Mesendoderm (in vitro differentiated cells): ENCODE measurements at regions not wholly inside any gene's neighbourhood (a gene's known extent, or its start where the extent isn't known, plus 50 kb on each side); places are given as distances from the start of the nearest gene placed in this dataset.

Source experiments
- DNase-seq: peaks from one replicate; pipeline ENCODE4 v3.0.0; 2013
- H2AK5ac ChIP-seq: 2 replicates; pipeline ENCODE4 v1.6.1; 2013; ENCODE audit warnings: low read length, inconsistent platforms
- H2BK120ac ChIP-seq: 2 replicates; pipeline ENCODE4 v1.6.1; 2013; ENCODE audit warnings: low read depth, mild to moderate bottlenecking, low read length, moderate library complexity, mixed read lengths
- H2BK15ac ChIP-seq: replicated peaks from 2 replicates; pipeline ENCODE4 v1.6.1; 2013; ENCODE audit warnings: low read depth, mild to moderate bottlenecking, moderate library complexity
- H2BK5ac ChIP-seq: 2 replicates; pipeline ENCODE4 v1.6.1; 2013; ENCODE audit warnings: low read length, inconsistent platforms
- H3K18ac ChIP-seq: 2 replicates; pipeline ENCODE4 v1.6.1; 2013; ENCODE audit warnings: mild to moderate bottlenecking, low read length, mixed read lengths
- H3K23ac ChIP-seq: one replicate; pipeline ENCODE4 v1.6.1; 2013; ENCODE audit warnings: low read length
- H3K27ac ChIP-seq: 2 replicates; pipeline ENCODE4 v1.5.1; 2013; ENCODE audit warnings: low read depth, mild to moderate bottlenecking, inconsistent platforms, low read length, moderate library complexity
- H3K27me3 ChIP-seq: 2 replicates; pipeline ENCODE4 v1.6.1; 2013; ENCODE audit warnings: low read length, control low read depth, mild to moderate bottlenecking, inconsistent platforms; ENCODE audit not compliant: insufficient read depth, poor library complexity
- H3K36me3 ChIP-seq: 2 replicates; pipeline ENCODE4 v1.6.1; 2013; ENCODE audit warnings: low read length, inconsistent platforms; ENCODE audit not compliant: control insufficient read depth, insufficient read depth
- H3K4ac ChIP-seq: one replicate; pipeline ENCODE4 v1.6.1; 2013; ENCODE audit warnings: low read depth, mild to moderate bottlenecking, low read length, moderate library complexity
- H3K4me1 ChIP-seq: 2 replicates; pipeline ENCODE4 v1.6.1; 2013; ENCODE audit warnings: low read depth, low read length, inconsistent platforms; ENCODE audit not compliant: control insufficient read depth
- H3K4me2 ChIP-seq: 2 replicates; pipeline ENCODE4 v1.6.1; 2013; ENCODE audit warnings: low read length
- H3K4me3 ChIP-seq: 2 replicates; pipeline ENCODE4 v1.5.1; 2013; ENCODE audit warnings: mild to moderate bottlenecking, low read length
- H3K56ac ChIP-seq: one replicate; pipeline ENCODE4 v1.6.1; 2013; ENCODE audit warnings: low read length
- H3K79me1 ChIP-seq: 2 replicates; pipeline ENCODE4 v1.6.1; 2013; ENCODE audit warnings: low read length, inconsistent platforms
- H3K79me2 ChIP-seq: 2 replicates; pipeline ENCODE4 v1.6.1; 2013; ENCODE audit warnings: mild to moderate bottlenecking, low read length; ENCODE audit not compliant: control insufficient read depth, insufficient read depth
- H3K9ac ChIP-seq: 2 replicates; pipeline ENCODE4 v1.6.1; 2013; ENCODE audit warnings: low read length, inconsistent platforms
- H4K5ac ChIP-seq: one replicate; pipeline ENCODE4 v1.6.1; 2013; ENCODE audit warnings: low read length
- H4K8ac ChIP-seq: one replicate; pipeline ENCODE4 v1.6.1; 2013; ENCODE audit warnings: low read depth, mild to moderate bottlenecking, control low read depth, low read length, moderate library complexity
- WGBS: extraction: QIAGEN DNeasy Blood & Tissue Kit; methylation state at CpG from one replicate; pipeline ENCODE4 v1.1.7; 2013; ENCODE audit warnings: low lambda C conversion rate, missing lambda C conversion rate; ENCODE audit not compliant: insufficient coverage; ENCODE audit errors: extremely low coverage; 5-methylcytosine and 5-hydroxymethylcytosine counted together

DNA sequence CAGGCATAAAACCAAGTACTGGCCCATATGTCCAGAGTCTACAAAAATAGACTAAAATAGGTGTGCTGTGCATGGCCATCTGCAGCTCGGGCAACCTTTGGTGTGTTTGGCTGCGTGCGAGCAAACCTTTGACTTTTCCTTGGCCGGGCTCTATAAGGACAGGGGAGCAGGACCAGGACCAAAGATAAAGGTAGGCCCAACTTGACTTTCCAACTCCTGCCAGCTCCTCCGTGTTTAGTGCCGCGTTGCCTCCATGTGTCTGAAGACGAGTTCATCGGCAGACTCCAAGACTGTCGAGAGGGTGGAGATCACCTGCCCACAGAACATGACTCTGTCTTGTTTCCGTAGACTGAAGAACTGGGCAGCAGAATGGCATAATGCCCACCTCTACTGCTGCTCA is 375.5 kb downstream of the IRS2 start:
- no CpG with 5 or more reads among the region's 11 CpGs for WGBS
- no peak overlapping the region for H2BK120ac ChIP-seq
- no peaks in the 10 kb centered on the region for H3K79me1 ChIP-seq
- H4K8ac ChIP-seq, result no peak overlapping the region
- DNase-seq, result no peak
- no peak overlapping the region for H4K5ac ChIP-seq
- no peaks in the 10 kb centered on the region for H3K79me2 ChIP-seq
- H3K4me3 ChIP-seq, result no peak overlapping the region
- H3K4me1 ChIP-seq, result peaks cover 2% of the 10 kb centered on the region
- no peaks in the 10 kb centered on the region for H3K27me3 ChIP-seq
- H3K36me3 ChIP-seq, result no peaks in the 10 kb centered on the region
- H2BK5ac ChIP-seq, result no peak overlapping the region
- H2AK5ac ChIP-seq, result no peak overlapping the region
- H3K4ac ChIP-seq, result no peak overlapping the region
- no peak overlapping the region for H3K56ac ChIP-seq
- H2BK15ac ChIP-seq, result no peak overlapping the region
- H3K18ac ChIP-seq, result no peak overlapping the region
- no peak overlapping the region for H3K27ac ChIP-seq
- no peak overlapping the region for H3K23ac ChIP-seq
- H3K4me2 ChIP-seq, result no peak overlapping the region
- H3K9ac ChIP-seq, result no peak overlapping the region

DNA sequence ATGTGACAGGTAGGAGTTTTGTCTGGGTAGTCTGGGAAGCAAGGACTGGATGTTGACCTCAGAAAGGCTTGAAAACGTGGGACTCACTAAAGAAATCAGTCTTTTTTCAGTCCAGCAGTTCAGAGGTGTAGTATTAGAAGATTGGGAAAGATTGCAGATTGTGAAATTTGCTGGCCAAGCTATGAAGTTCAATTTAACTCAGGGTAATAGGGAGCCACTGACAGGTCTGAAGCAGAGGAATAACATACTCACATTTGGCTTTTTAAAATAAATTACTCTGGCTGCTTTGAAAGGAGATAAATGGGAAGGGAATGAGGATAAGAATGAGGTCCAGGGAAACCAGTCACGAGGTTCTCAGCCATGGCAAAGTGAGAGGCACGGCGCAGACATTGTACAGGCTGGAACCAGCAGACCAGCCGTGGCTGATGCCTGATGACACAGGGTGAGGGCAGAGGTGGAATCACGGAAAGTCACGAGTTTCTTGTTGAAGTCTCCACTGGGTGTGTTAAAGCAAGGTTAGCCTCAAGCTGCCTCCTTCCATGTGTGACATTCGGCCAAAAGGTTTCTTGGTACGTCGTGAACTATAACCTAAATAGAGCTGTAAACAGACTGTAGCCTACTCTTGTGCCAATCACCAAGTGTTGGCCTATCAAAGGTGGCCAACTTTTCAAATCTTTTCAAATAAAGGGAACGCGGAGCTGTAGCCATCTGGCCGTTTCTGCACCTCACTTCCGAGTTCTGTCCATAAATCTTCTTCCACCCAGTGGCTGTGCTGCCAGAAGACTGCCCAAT is 377.6 kb downstream of the IRS2 start:
- Histone ChIP-seq H3K4me2 (no peak overlapping the region), H3K4me3 (no peak overlapping the region), H4K8ac (no peak overlapping the region), H4K5ac (no peak overlapping the region), H2BK5ac (no peak overlapping the region), H3K4me1 (peaks cover 2% of the 10 kb centered on the region), H3K23ac (no peak overlapping the region), H3K79me1 (no peaks in the 10 kb centered on the region), H3K56ac (no peak overlapping the region), H3K27ac (no peak overlapping the region), H3K79me2 (no peaks in the 10 kb centered on the region), H3K18ac (no peak overlapping the region), H3K27me3 (no peaks in the 10 kb centered on the region), H3K36me3 (no peaks in the 10 kb centered on the region), H2BK15ac (no peak overlapping the region), H2BK120ac (no peak overlapping the region), H3K4ac (no peak overlapping the region), H3K9ac (no peak overlapping the region), H2AK5ac (no peak overlapping the region)
- DNase-seq, result no peak
- no CpG with 5 or more reads among the region's 14 CpGs for WGBS

DNA sequence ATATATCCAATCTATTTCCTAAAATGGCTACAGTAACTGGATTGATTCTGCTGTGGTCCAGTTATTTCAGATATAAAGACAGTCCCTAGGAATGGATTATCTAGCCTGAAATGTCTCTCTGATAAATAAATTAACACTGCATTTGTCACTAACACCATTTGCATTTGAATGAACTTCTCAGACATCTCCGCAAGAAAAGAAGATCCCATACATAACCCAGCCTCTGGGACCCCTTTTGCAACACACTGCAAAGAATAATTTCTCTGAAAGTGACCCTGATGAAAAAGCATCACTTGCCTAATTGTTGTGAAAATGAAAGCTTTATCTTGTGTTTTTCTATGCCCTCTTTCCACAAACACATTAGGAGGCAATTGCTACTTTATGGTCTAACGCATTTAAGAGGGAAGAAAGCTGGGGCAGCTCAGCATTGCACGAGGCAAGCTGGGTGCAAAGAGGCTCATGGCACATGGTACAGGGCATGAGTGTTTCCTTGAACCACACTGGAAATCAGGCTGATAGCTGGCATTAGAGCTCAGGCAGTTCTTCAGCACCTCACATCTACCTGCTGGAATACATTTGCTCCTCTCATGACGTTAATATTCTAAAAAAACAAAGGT is 379.9 kb downstream of the IRS2 start:
- Histone ChIP-seq H2BK15ac (no peak overlapping the region), H3K56ac (no peak overlapping the region), H3K27ac (no peak overlapping the region), H2BK5ac (no peak overlapping the region), H3K79me2 (no peaks in the 10 kb centered on the region), H3K36me3 (no peaks in the 10 kb centered on the region), H3K4ac (no peak overlapping the region), H3K18ac (no peak overlapping the region), H4K8ac (no peak overlapping the region), H4K5ac (no peak overlapping the region), H3K4me2 (no peak overlapping the region), H3K4me1 (peaks cover 2% of the 10 kb centered on the region), H3K79me1 (no peaks in the 10 kb centered on the region), H3K4me3 (no peak overlapping the region), H2AK5ac (no peak overlapping the region), H3K27me3 (no peaks in the 10 kb centered on the region), H3K23ac (no peak overlapping the region), H3K9ac (no peak overlapping the region), H2BK120ac (no peak overlapping the region)
- no CpG with 5 or more reads among the region's 4 CpGs for WGBS
- no peak for DNase-seq

DNA sequence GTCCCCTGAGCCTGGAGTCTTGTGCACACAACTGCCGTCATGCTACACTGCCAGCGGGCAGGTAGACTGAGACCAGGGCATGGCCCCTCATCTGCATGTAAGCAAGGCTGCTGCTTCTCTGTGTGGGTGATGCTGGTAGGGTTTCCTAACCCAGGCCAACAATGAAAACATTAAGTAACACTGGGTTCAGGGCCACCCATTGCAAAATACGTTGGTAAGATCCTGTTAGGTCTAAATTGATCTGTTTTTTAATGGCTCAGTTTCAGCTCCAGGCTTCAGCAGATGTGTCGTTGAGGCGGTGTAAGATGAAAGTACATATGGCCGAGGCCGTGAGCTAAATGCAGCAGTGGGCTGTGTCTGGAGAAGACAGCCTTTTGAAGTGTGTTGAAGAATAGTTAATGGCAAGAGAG is 383.4 kb downstream of the IRS2 start:
- Histone ChIP-seq H3K4me3 (no peak overlapping the region), H2AK5ac (no peak overlapping the region), H3K36me3 (no peaks in the 10 kb centered on the region), H3K9ac (no peak overlapping the region), H3K18ac (no peak overlapping the region), H2BK15ac (no peak overlapping the region), H4K8ac (no peak overlapping the region), H3K27me3 (no peaks in the 10 kb centered on the region), H3K23ac (no peak overlapping the region), H2BK5ac (no peak overlapping the region), H3K79me2 (no peaks in the 10 kb centered on the region), H3K56ac (no peak overlapping the region), H2BK120ac (no peak overlapping the region), H3K79me1 (no peaks in the 10 kb centered on the region), H4K5ac (no peak overlapping the region), H3K4ac (no peak overlapping the region), H3K4me1 (peaks cover 2% of the 10 kb centered on the region), H3K27ac (no peak overlapping the region), H3K4me2 (no peak overlapping the region)
- no peak for DNase-seq
- no CpG with 5 or more reads among the region's 7 CpGs for WGBS

DNA sequence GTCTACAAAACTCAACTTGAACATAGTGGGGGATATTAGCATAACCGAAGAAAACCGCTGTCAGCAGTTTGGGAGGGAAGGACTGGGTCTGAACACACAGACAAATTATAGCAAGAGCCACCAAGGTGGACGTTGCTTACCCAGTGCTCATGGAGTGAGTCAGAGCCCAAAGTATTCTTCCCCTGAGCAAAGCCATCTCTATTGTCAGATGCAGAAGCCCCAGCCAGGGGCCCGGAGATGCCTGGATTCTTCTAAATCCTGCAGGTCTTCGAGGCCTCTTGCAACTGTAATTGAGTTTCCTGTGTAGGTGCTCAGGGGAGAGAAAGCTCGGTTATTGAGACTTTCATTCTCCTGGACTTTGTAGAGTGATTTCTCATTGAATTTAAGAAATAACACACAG is 384.5 kb downstream of the IRS2 start:
- Histone ChIP-seq H3K79me1 (no peaks in the 10 kb centered on the region), H3K4me2 (no peak overlapping the region), H4K5ac (no peak overlapping the region), H3K9ac (no peak overlapping the region), H3K4me1 (peaks cover 2% of the 10 kb centered on the region), H3K27ac (no peak overlapping the region), H2BK120ac (no peak overlapping the region), H4K8ac (no peak overlapping the region), H3K27me3 (no peaks in the 10 kb centered on the region), H3K4ac (no peak overlapping the region), H2BK15ac (no peak overlapping the region), H3K18ac (no peak overlapping the region), H3K56ac (no peak overlapping the region), H2AK5ac (no peak overlapping the region), H3K79me2 (no peaks in the 10 kb centered on the region), H2BK5ac (no peak overlapping the region), H3K23ac (no peak overlapping the region), H3K4me3 (no peak overlapping the region), H3K36me3 (no peaks in the 10 kb centered on the region)
- no CpG with 5 or more reads among the region's 6 CpGs for WGBS
- DNase-seq, result peak; percentile 22
